ENCODE measurements at regions not wholly inside any gene's neighbourhood (a gene's known extent, or its start where the extent isn't known, plus 50 kb on each side); places are given as distances from the start of the nearest gene placed in this dataset.
"Not testable (repeated sequence)": the region's sequence is repeated elsewhere in the genome, so short reads cannot be mapped to it uniquely, and the experiment has no call there.

- DNase-seq (ENCODE audit: extremely low read depth in 1 of 11, low read depth in 9 of 11, low spot score in 4 of 11): no peak
Observed at GRCh38 chrX:115957862-115958490, 212.6 kb upstream of the AGTR2 start.

GRCh38 chrX:115958687-115959359 lies 211.7 kb upstream of the AGTR2 start:
- DNase-seq (ENCODE audit: extremely low read depth in 1 of 11, low read depth in 9 of 11, low spot score in 4 of 11): no peak

- DNase-seq (ENCODE audit: extremely low read depth in 1 of 11, low read depth in 9 of 11, low spot score in 4 of 11): no peak
Observed at GRCh38 chrX:115960440-115961084, 210.0 kb upstream of the AGTR2 start.

- DNase-seq (ENCODE audit: extremely low read depth in 1 of 11, low read depth in 9 of 11, low spot score in 4 of 11): no peak
Observed at GRCh38 chrX:115966920-115967319, 203.6 kb upstream of the AGTR2 start.

GRCh38 chrX:115968436-115969252 lies 201.9 kb upstream of the AGTR2 start:
- peak in 9 of 11 donors; percentile 36 to 70 (median 51) for DNase-seq (ENCODE audit: extremely low read depth in 1 of 11, low read depth in 9 of 11, low spot score in 4 of 11)

GRCh38 chrX:115970718-115971117 lies 199.8 kb upstream of the AGTR2 start:
- no peak for DNase-seq (ENCODE audit: extremely low read depth in 1 of 11, low read depth in 9 of 11, low spot score in 4 of 11)

GRCh38 chrX:115972717-115973116 lies 197.8 kb upstream of the AGTR2 start:
- no peak for DNase-seq (ENCODE audit: extremely low read depth in 1 of 11, low read depth in 9 of 11, low spot score in 4 of 11)

- DNase-seq (ENCODE audit: extremely low read depth in 1 of 11, low read depth in 9 of 11, low spot score in 4 of 11): no peak
Observed at GRCh38 chrX:115978068-115978467, 192.5 kb upstream of the AGTR2 start.

- DNase-seq (ENCODE audit: extremely low read depth in 1 of 11, low read depth in 9 of 11, low spot score in 4 of 11): not testable (repeated sequence)
Observed at GRCh38 chrX:115983148-115983547, 187.4 kb upstream of the AGTR2 start.

GRCh38 chrX:115987464-115987863 lies 183.1 kb upstream of the AGTR2 start:
- not testable (repeated sequence) for DNase-seq (ENCODE audit: extremely low read depth in 1 of 11, low read depth in 9 of 11, low spot score in 4 of 11)

GRCh38 chrX:115988825-115989224 lies 181.7 kb upstream of the AGTR2 start:
- peak in 1 of 11 donors; percentile 3 for DNase-seq (ENCODE audit: extremely low read depth in 1 of 11, low read depth in 9 of 11, low spot score in 4 of 11)

- no peak for DNase-seq (ENCODE audit: extremely low read depth in 1 of 11, low read depth in 9 of 11, low spot score in 4 of 11)
Observed at GRCh38 chrX:115989686-115990085, 180.9 kb upstream of the AGTR2 start.

GRCh38 chrX:116009346-116009745 lies 161.2 kb upstream of the AGTR2 start:
- DNase-seq (ENCODE audit: extremely low read depth in 1 of 11, low read depth in 9 of 11, low spot score in 4 of 11): no peak

GRCh38 chrX:116009861-116010710 lies 160.5 kb upstream of the AGTR2 start:
- DNase-seq (ENCODE audit: extremely low read depth in 1 of 11, low read depth in 9 of 11, low spot score in 4 of 11): peak in 6 of 11 donors; percentile 3 to 31 (median 20)

- no peak for DNase-seq (ENCODE audit: extremely low read depth in 1 of 11, low read depth in 9 of 11, low spot score in 4 of 11)
Observed at GRCh38 chrX:116010939-116011338, 159.6 kb upstream of the AGTR2 start.

GRCh38 chrX:116031331-116031730 lies 139.2 kb upstream of the AGTR2 start:
- no peak for DNase-seq (ENCODE audit: extremely low read depth in 1 of 11, low read depth in 9 of 11, low spot score in 4 of 11)
